ENCODE measurements at regions not wholly inside any gene's neighbourhood (a gene's known extent, or its start where the extent isn't known, plus 50 kb on each side); places are given as distances from the start of the nearest gene placed in this dataset.

DNA sequence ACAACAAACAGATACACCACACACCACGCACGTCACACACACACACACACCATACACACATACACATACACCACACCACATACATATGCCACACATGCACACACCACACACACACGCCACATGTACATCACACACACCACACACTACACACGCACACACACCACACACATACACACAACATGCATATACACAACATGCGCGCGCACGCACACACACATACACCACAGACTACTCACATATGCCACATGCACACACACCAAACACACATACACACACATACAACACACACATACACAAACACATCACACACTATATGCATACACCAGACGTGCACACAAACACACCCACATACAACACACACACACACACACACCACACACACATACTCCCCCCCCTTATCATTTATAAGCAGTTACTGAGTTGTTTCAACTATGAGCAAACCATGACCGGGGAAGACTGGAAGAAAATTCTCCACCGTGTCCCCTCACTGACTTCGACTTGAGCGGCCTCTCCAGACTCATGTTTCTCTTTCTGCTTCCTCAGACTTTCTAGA lies 126.7 kb upstream of the IQSEC1 start:
- WGBS (ENCODE audit: insufficient coverage, low coverage, low lambda C conversion rate, missing lambda C conversion rate) = 89% methylated on average over 11 of the region's 13 CpGs
- H3K27me3 ChIP-seq = no peaks in the 10 kb centered on the region
- H3K9me3 ChIP-seq = no peaks in the 10 kb centered on the region
- DNase-seq (no peak), ATAC-seq (no peak)
- intact Hi-C loops (cut with DNase I) = no loop called here
- H3K4me3 ChIP-seq = no peak overlapping the region
- no peaks in the 10 kb centered on the region for H3K36me3 ChIP-seq
- TF ChIP-seq POLR2A (IDR thresholded peaks at IDR 0.05) = no peak
- TF ChIP-seq, protein P1, sequence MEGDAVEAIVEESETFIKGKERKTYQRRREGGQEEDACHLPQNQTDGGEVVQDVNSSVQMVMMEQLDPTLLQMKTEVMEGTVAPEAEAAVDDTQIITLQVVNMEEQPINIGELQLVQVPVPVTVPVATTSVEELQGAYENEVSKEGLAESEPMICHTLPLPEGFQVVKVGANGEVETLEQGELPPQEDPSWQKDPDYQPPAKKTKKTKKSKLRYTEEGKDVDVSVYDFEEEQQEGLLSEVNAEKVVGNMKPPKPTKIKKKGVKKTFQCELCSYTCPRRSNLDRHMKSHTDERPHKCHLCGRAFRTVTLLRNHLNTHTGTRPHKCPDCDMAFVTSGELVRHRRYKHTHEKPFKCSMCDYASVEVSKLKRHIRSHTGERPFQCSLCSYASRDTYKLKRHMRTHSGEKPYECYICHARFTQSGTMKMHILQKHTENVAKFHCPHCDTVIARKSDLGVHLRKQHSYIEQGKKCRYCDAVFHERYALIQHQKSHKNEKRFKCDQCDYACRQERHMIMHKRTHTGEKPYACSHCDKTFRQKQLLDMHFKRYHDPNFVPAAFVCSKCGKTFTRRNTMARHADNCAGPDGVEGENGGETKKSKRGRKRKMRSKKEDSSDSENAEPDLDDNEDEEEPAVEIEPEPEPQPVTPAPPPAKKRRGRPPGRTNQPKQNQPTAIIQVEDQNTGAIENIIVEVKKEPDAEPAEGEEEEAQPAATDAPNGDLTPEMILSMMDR (IDR thresholded peaks at IDR 0.05) = no peak
- H3K27ac ChIP-seq = no peak overlapping the region
- peaks cover 0 to 13% (median 2%) of the 10 kb centered on the region in 4 donors for H3K4me1 ChIP-seq

DNA sequence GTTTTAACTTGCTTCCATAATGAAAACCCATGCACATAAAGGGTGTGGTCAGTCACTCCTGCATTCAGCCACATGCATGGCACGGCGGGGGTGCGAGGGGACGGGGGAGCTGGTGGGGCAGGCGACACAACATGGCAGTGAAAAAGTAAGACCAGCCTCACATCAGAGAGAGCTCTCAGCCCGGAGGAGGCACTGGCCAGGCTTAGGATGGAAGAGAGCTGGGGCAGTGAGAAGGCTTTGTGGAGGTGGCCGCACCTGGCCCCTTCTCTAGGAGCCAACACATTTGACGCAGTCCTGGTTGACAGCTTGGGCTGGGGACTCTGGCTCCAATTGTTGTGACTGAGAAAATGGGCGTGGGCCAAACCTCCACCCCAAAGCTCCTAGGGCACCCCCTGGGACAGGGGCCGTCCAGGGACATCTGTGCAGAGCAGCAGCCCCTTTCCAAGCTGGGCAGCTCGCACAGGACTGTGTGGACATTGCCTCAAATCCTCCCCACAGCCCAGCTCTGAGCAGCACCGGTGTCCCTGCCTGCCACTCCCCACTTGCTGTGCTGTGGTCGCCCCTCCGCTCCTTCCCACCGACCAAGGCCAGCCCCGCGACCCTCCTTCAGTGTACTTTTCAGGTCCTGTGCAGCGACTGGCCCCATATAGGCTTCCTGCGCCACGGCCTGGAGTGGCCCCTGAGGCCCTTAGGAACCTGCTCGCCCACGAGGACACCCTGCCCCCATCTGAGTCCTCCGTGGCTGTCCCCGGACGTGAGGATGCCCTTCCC lies 126.0 kb upstream of the IQSEC1 start:
- TF ChIP-seq POLR2A (IDR thresholded peaks at IDR 0.05) = no peak
- TF ChIP-seq, protein P1 (IDR thresholded peaks at IDR 0.05) = no peak
- H3K27me3 ChIP-seq = no peaks in the 10 kb centered on the region

DNA sequence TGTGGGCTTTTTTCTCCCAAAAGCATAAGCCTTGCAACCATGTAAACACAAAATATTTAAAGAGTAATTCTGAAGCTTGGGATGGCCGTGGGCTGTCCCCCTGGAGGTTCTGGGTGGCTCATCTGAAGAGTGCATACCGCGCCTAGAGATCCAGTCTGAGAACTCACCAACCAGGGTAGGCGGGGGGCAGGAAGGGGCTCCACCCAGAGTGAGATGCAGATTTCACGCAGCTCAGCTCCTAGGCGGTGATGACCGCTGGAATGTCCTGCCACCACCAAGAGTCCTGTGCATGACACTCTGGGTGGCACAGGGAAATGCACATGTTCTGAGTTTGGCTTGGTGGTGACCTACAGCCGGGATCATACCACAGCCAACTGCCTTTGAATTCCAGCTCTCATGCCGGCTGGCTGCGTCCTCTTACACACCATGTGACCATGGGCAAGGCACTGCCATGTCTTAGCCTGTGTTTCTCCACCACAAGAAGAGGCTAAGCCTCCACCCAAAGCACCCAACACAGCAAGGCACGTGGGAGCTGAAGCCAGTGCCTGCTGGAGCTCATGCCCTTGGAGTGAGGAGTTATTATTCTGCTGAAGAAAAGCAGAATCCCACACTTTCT lies 125.1 kb upstream of the IQSEC1 start:
- no peaks in the 10 kb centered on the region for H3K9me3 ChIP-seq
- H3K4me1 ChIP-seq = peaks cover 0 to 13% (median 2%) of the 10 kb centered on the region in 4 donors
- 40% methylated on average over 1 of the region's 11 CpGs for WGBS (ENCODE audit: insufficient coverage, low coverage, low lambda C conversion rate, missing lambda C conversion rate)
- no peak for DNase-seq
- H3K27ac ChIP-seq = no peak overlapping the region
- ATAC-seq = peak in 1 of 4 donors; percentile 5
- H3K36me3 ChIP-seq = no peaks in the 10 kb centered on the region
- intact Hi-C loops (cut with DNase I) = no loop called here
- H3K27me3 ChIP-seq = no peaks in the 10 kb centered on the region
- H3K4me3 ChIP-seq = no peak overlapping the region
- TF ChIP-seq, protein P1 (IDR thresholded peaks at IDR 0.05) = no peak
- no peak for TF ChIP-seq POLR2A (IDR thresholded peaks at IDR 0.05)

More for the DNA sequence above, 126.0 kb upstream of the IQSEC1 start:
- H3K36me3 ChIP-seq = no peaks in the 10 kb centered on the region
- intact Hi-C loops (cut with DNase I) = no loop called here
- 89% methylated on average over 12 of the region's 25 CpGs for WGBS (ENCODE audit: insufficient coverage, low coverage, low lambda C conversion rate, missing lambda C conversion rate)
- H3K4me1 ChIP-seq = peaks cover 0 to 13% (median 2%) of the 10 kb centered on the region in 4 donors
- ATAC-seq (no peak), DNase-seq (peak in 2 of 3 donors; percentile 15 to 42)
- no peak overlapping the region for H3K27ac ChIP-seq
- no peaks in the 10 kb centered on the region for H3K9me3 ChIP-seq
- H3K4me3 ChIP-seq = no peak overlapping the region

DNA sequence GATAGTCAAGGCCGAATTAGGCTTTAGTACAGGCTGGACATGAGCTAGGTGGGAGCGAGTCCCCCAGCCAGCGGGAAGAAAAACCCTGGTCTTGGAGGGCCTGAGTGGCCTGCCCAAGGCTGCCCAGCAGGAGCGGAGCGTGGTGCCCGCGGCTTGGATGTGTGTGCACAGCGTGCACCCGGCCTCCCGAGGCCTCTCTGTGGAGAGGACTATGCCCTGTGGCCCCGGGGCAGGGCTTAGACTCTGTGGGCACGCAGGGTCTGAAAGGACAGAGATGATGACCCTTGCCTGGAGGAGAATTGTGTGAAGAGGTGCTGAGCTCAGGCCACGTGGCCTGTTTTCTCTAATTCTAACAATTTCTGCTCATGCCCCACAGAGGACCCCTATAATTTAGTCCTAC lies 124.6 kb upstream of the IQSEC1 start:
- no peaks in the 10 kb centered on the region for H3K27me3 ChIP-seq
- 50% methylated on average over 1 of the region's 13 CpGs for WGBS (ENCODE audit: insufficient coverage, low coverage, low lambda C conversion rate, missing lambda C conversion rate)
- H3K4me3 ChIP-seq = no peak overlapping the region
- intact Hi-C loops (cut with DNase I) = no loop called here
- H3K27ac ChIP-seq = no peak overlapping the region
- peaks cover 0 to 13% (median 2%) of the 10 kb centered on the region in 4 donors for H3K4me1 ChIP-seq
- DNase-seq (peak; percentile 51 to 89 (median 84)), ATAC-seq (peak; percentile 80 to 94 (median 88))
- H3K9me3 ChIP-seq = no peaks in the 10 kb centered on the region
- no peaks in the 10 kb centered on the region for H3K36me3 ChIP-seq
- TF ChIP-seq, protein P1 (IDR thresholded peaks at IDR 0.05) = no peak
- no peak for TF ChIP-seq POLR2A (IDR thresholded peaks at IDR 0.05)

Data from right lobe of liver (tissue), 6 donors.